ENCODE measurements at regions not wholly inside any gene's neighbourhood (a gene's known extent, or its start where the extent isn't known, plus 50 kb on each side); places are given as distances from the start of the nearest gene placed in this dataset.
A peak's percentile ranks its signal among the peaks of the same experiment; 100 is the strongest.
"Not testable (repeated sequence)": the region's sequence is repeated elsewhere in the genome, so short reads cannot be mapped to it uniquely, and the experiment has no call there.

- no peak overlapping the region for H3K27ac ChIP-seq
- intact Hi-C loops (cut with DNase I), result no loop called here
- 18 to 42% methylated on average over 1 of the region's 1 CpG for WGBS, 2 donors
- H3K9me3 ChIP-seq, result no peaks in the 10 kb centered on the region
- H3K36me3 ChIP-seq, result no peaks in the 10 kb centered on the region
- DNase-seq, result no peak
- no peaks in the 10 kb centered on the region for H3K27me3 ChIP-seq
- TF ChIP-seq CTCF (IDR thresholded peaks at IDR 0.05) (no peak), POLR2A (IDR thresholded peaks at IDR 0.05) (no peak)
- no peak overlapping the region for H3K4me3 ChIP-seq
- H3K4me1 ChIP-seq, result no peaks in the 10 kb centered on the region
Measured at GRCh38 chr2:163135256-163135655, 296.7 kb upstream of the KCNH7 start.

GRCh38 chr2:163133602-163134001 is 295.0 kb upstream of the KCNH7 start:
- no peak overlapping the region for H3K4me3 ChIP-seq
- no peaks in the 10 kb centered on the region for H3K36me3 ChIP-seq
- no peak overlapping the region for H3K27ac ChIP-seq
- no peaks in the 10 kb centered on the region for H3K9me3 ChIP-seq
- no peaks in the 10 kb centered on the region for H3K4me1 ChIP-seq
- no peak for DNase-seq
- no peaks in the 10 kb centered on the region for H3K27me3 ChIP-seq
- intact Hi-C loops (cut with DNase I), result no loop called here
- TF ChIP-seq CTCF (IDR thresholded peaks at IDR 0.05), result no peak

- TF ChIP-seq POLR2A (IDR thresholded peaks at IDR 0.05) (no peak), CTCF (IDR thresholded peaks at IDR 0.05) (peak in 1 of 6 experiments; percentile 44)
- H3K27ac ChIP-seq, result no peak overlapping the region
- no peak for DNase-seq
- H3K36me3 ChIP-seq, result no peaks in the 10 kb centered on the region
- no peaks in the 10 kb centered on the region for H3K27me3 ChIP-seq
- H3K4me1 ChIP-seq, result no peaks in the 10 kb centered on the region
- intact Hi-C loops (cut with DNase I), result no loop called here
- H3K4me3 ChIP-seq, result no peak overlapping the region
- no peaks in the 10 kb centered on the region for H3K9me3 ChIP-seq
- WGBS, 2 donors, result 4 to 7% methylated on average over 3 of the region's 3 CpGs
Measured at GRCh38 chr2:163132850-163133249, 294.3 kb upstream of the KCNH7 start.

GRCh38 chr2:163132207-163132606 is 293.6 kb upstream of the KCNH7 start:
- DNase-seq; H3K9me3 ChIP-seq; intact Hi-C loops (cut with DNase I); H3K27ac ChIP-seq; H3K27me3 ChIP-seq; H3K4me3 ChIP-seq; H3K36me3 ChIP-seq; H3K4me1 ChIP-seq: not testable (repeated sequence)
- 75 to 86% methylated on average over 2 of the region's 2 CpGs for WGBS, 2 donors

GRCh38 chr2:163123526-163123925 is 285.0 kb upstream of the KCNH7 start:
- DNase-seq, result no peak
- H3K27ac ChIP-seq, result no peak overlapping the region
- H3K4me1 ChIP-seq, result no peaks in the 10 kb centered on the region
- intact Hi-C loops (cut with DNase I), result no loop called here
- H3K4me3 ChIP-seq, result no peak overlapping the region
- 21 to 33% methylated on average over 1 of the region's 1 CpG for WGBS, 2 donors
- TF ChIP-seq CTCF (IDR thresholded peaks at IDR 0.05) (no peak), POLR2A (IDR thresholded peaks at IDR 0.05) (no peak)
- H3K27me3 ChIP-seq, result no peaks in the 10 kb centered on the region
- no peaks in the 10 kb centered on the region for H3K36me3 ChIP-seq
- H3K9me3 ChIP-seq, result no peaks in the 10 kb centered on the region

- no peak overlapping the region for H3K27ac ChIP-seq
- no peak for DNase-seq
- H3K27me3 ChIP-seq, result no peaks in the 10 kb centered on the region
- intact Hi-C loops (cut with DNase I), result no loop called here
- H3K4me3 ChIP-seq, result no peak overlapping the region
- H3K36me3 ChIP-seq, result no peaks in the 10 kb centered on the region
- H3K4me1 ChIP-seq, result no peaks in the 10 kb centered on the region
- no peaks in the 10 kb centered on the region for H3K9me3 ChIP-seq
- TF ChIP-seq CTCF (IDR thresholded peaks at IDR 0.05) (no peak), POLR2A (IDR thresholded peaks at IDR 0.05) (no peak)
Measured at GRCh38 chr2:163122257-163122656, 283.7 kb upstream of the KCNH7 start.

Measured in esophagus squamous epithelium (tissue), 5 donors.